Heart left ventricle (tissue), 16 donors: ENCODE measurements at regions not wholly inside any gene's neighbourhood (a gene's known extent, or its start where the extent isn't known, plus 50 kb on each side); places are given as distances from the start of the nearest gene placed in this dataset.

ENCODE experiments used
- ATAC-seq, 4 donors: fragments of 200-7000 bp; cut with Tn5 transposase; one replicate each; pipeline ENCODE4 v1.9.1; 2020 to 2022; ENCODE audit warnings: moderate library complexity in 4 of 4, mild to moderate bottlenecking in 3 of 4, moderate number of reproducible peaks in 1 of 4
- DNase-seq, 5 donors: peaks; one replicate each; pipeline ENCODE4 v3.0.0-alpha.2; 2020
- H3K27ac ChIP-seq, 12 donors: fragments of 200-600 bp; sonication (generic) in 4 of 12; one replicate each; pipeline versions ENCODE4 v1.5.0 to v1.8.0; 2016 to 2022; ENCODE audit warnings: mild to moderate bottlenecking in 2 of 12
- H3K27me3 ChIP-seq, 9 donors: fragments of 200-600 bp; sonication (generic) in 2 of 9; one replicate each; pipeline versions ENCODE4 v1.5.1 to v1.8.0; 2016 to 2022; ENCODE audit warnings: mild to moderate bottlenecking in 3 of 9
- H3K36me3 ChIP-seq, 9 donors: fragments of 200-600 bp; sonication (generic) in 2 of 9; one replicate each; pipeline versions ENCODE4 v1.5.0 to v1.8.0; 2018 to 2022; ENCODE audit warnings: mild to moderate bottlenecking in 2 of 9
- H3K4me1 ChIP-seq, 12 donors: fragments of 200-600 bp; sonication (generic) in 4 of 12; one replicate each; pipeline versions ENCODE4 v1.5.0 to v1.8.0; 2016 to 2022; ENCODE audit warnings: mild to moderate bottlenecking in 3 of 12
- H3K4me3 ChIP-seq, 12 donors: fragments of 200-600 bp; sonication (generic) in 4 of 12; one replicate each; pipeline versions ENCODE4 v1.5.0 to v1.8.0; 2017 to 2022; ENCODE audit warnings: mild to moderate bottlenecking in 9 of 12, moderate library complexity in 4 of 12
- H3K9me3 ChIP-seq, 12 donors: fragments of 200-600 bp; sonication (generic) in 4 of 12; one replicate each; pipeline versions ENCODE4 v1.5.0 to v1.8.0; 2016 to 2022; ENCODE audit warnings: mild to moderate bottlenecking in 1 of 12
- CTCF ChIP-seq, 12 donors: fragments of 200-600 bp; sonication (generic) in 4 of 12; IDR thresholded peaks; one replicate each; pipeline versions ENCODE4 v1.5.0 to v1.8.0; 2018 to 2022; ENCODE audit warnings: antibody characterized with exemption in 12 of 12, mild to moderate bottlenecking in 5 of 12
- POLR2A ChIP-seq, 2 donors: fragments of 450-650 bp; IDR thresholded peaks; one replicate each; pipeline ENCODE4 v1.6.1; 2017; ENCODE audit warnings: antibody characterized with exemption in 2 of 2, mild to moderate bottlenecking in 2 of 2, moderate library complexity in 2 of 2
- WGBS, 4 donors: extraction: QIAGEN DNeasy Blood & Tissue Kit in 2 of 4; methylation state at CpG; one replicate each; pipeline versions ENCODE4 v1.1.5 to v1.1.7; 2013 to 2018; 5-methylcytosine and 5-hydroxymethylcytosine counted together
- intact Hi-C, 10 donors: fragments of 100-400 bp; cut with DNase I; formaldehyde crosslinking; loops; one replicate each; pipeline versions ENCODE4 v1.11.1 to v1.14.2; 2022
- donor health status: ischemic (EF 13 %, LVEDD 7.1; RV severe dilation, severe dysfunction).
- donor health status: healthy with polysubstance abuse.
- donor health status: DM: no; HTN: yes; CAD: no.
- donor health status: DM: no; HTN: no; CAD: no.
- donor health status: ischemic (EF 25% LVEDD 6.9; RV normal size, moderate dysfunction).
- donor health status: ischemic (EF 25% LVEDD 5.7; RV mildly dilated, moderate dysfunction).
- donor health status: healthy.
- donor health status: DM: yes; HTN: yes; CAD: no.
- donor health status: ischemic (EF 35%, LVEDD 5.7; RV mildly dilated, moderate dysfunction).
- donor health status: nonischemic (EF 11% LVEDD 7.7; RV severe dilation, severe dysfunction).
- donor health status: DM: yes; HTN: yes; CAD: no.
- donor health status: PGD.
- donor health status: ischemic (EF 29% LVEDD 5.4; RV normal size, mild dysfunction).
- donor health status: nonischemic (EF 23%, LVEDD 6.1; RV moderate dilation, normal function).

- H3K36me3 ChIP-seq, result no peaks in the 10 kb centered on the region
- TF ChIP-seq CTCF (IDR thresholded peaks at IDR 0.05) (no peak), POLR2A (IDR thresholded peaks at IDR 0.05) (no peak)
- H3K9me3 ChIP-seq, result peaks cover 0 to under 1% (median 0%) of the 10 kb centered on the region in 12 donors
- intact Hi-C loops, result no loop called here
- H3K4me1 ChIP-seq, result no peaks in the 10 kb centered on the region
- WGBS, 4 donors, result 57 to 67% (median 62%) methylated on average over 7 of the region's 7 CpGs
- no peak overlapping the region for H3K4me3 ChIP-seq
- DNase-seq (no peak), ATAC-seq (no peak)
- H3K27me3 ChIP-seq, result peaks cover 0 to 20% (median 0%) of the 10 kb centered on the region in 9 donors
- H3K27ac ChIP-seq, result no peak overlapping the region
Observed at GRCh38 chr12:112584266-112584722, 165.5 kb downstream of the PTPN11 start.

GRCh38 chr12:112586148-112586783, 167.5 kb downstream of the PTPN11 start:
- no peak overlapping the region for H3K27ac ChIP-seq
- peaks cover 0 to 8% (median 0%) of the 10 kb centered on the region in 9 donors for H3K27me3 ChIP-seq
- TF ChIP-seq POLR2A (IDR thresholded peaks at IDR 0.05), result no peak
- no peak for ATAC-seq
- no peaks in the 10 kb centered on the region for H3K4me1 ChIP-seq
- H3K36me3 ChIP-seq, result no peaks in the 10 kb centered on the region
- DNase-seq, result no peak
- peaks cover 0 to 4% (median 0%) of the 10 kb centered on the region in 12 donors for H3K9me3 ChIP-seq
- no peak overlapping the region for H3K4me3 ChIP-seq
- intact Hi-C loops, result no loop called here
- WGBS, 4 donors, result 67 to 80% (median 71%) methylated on average over 5 of the region's 5 CpGs

GRCh38 chr12:112589275-112589674, 170.5 kb downstream of the PTPN11 start:
- no peak for DNase-seq
- no peak overlapping the region for H3K27ac ChIP-seq
- no peaks in the 10 kb centered on the region for H3K36me3 ChIP-seq
- no peaks in the 10 kb centered on the region for H3K27me3 ChIP-seq
- TF ChIP-seq CTCF (IDR thresholded peaks at IDR 0.05) (no peak), POLR2A (IDR thresholded peaks at IDR 0.05) (no peak)
- H3K4me1 ChIP-seq, result no peaks in the 10 kb centered on the region
- peaks cover 0 to 9% (median 0%) of the 10 kb centered on the region in 12 donors for H3K9me3 ChIP-seq
- ATAC-seq, result no peak
- 91 to 95% (median 95%) methylated on average over 1 of the region's 1 CpG for WGBS, 4 donors
- intact Hi-C loops, result no loop called here
- no peak overlapping the region for H3K4me3 ChIP-seq

- DNase-seq (no peak), ATAC-seq (no peak)
- 30 to 43% (median 33%) methylated on average over 3 of the region's 3 CpGs for WGBS, 4 donors
- no peaks in the 10 kb centered on the region for H3K4me1 ChIP-seq
- TF ChIP-seq POLR2A (IDR thresholded peaks at IDR 0.05), result no peak
- no peak for TF ChIP-seq CTCF (IDR thresholded peaks at IDR 0.05)
- no peaks in the 10 kb centered on the region for H3K36me3 ChIP-seq
- H3K27ac ChIP-seq, result no peak overlapping the region
- no peak overlapping the region for H3K4me3 ChIP-seq
- H3K27me3 ChIP-seq, result peaks cover 0 to 5% (median 0%) of the 10 kb centered on the region in 9 donors
- intact Hi-C loops, result no loop called here
- H3K9me3 ChIP-seq, result peaks cover 0 to 9% (median 0%) of the 10 kb centered on the region in 12 donors
Observed at GRCh38 chr12:112590281-112590680, 171.5 kb downstream of the PTPN11 start.

- 64 to 73% (median 67%) methylated on average over 5 of the region's 5 CpGs for WGBS, 4 donors
- Histone ChIP-seq H3K27me3 (peaks cover 0 to 8% (median 0%) of the 10 kb centered on the region in 9 donors), H3K27ac (no peak overlapping the region)
Observed at GRCh38 chr12:112591488-112591887, 172.7 kb downstream of the PTPN11 start.

More at GRCh38 chr12:112591488-112591887, 172.7 kb downstream of the PTPN11 start:
- Histone ChIP-seq H3K4me3 (no peak overlapping the region), H3K9me3 (peaks cover 0 to 9% (median 0%) of the 10 kb centered on the region in 12 donors), H3K4me1 (no peaks in the 10 kb centered on the region), H3K36me3 (no peaks in the 10 kb centered on the region)
- DNase-seq (no peak), ATAC-seq (no peak)
- intact Hi-C loops, result no loop called here
- TF ChIP-seq POLR2A (IDR thresholded peaks at IDR 0.05) (no peak), CTCF (IDR thresholded peaks at IDR 0.05) (no peak)
